Activated CD4-positive, alpha-beta T cell treated with anti-CD3 and anti-CD28 coated beads for 36 hours (primary cell): ENCODE measurements at regions not wholly inside any gene's neighbourhood (a gene's known extent, or its start where the extent isn't known, plus 50 kb on each side); places are given as distances from the start of the nearest gene placed in this dataset.

ENCODE experiments used
- ATAC-seq: fragments of 200-7000 bp; cut with Tn5 transposase; one replicate; pipeline ENCODE4 v1.10.0; 2021; ENCODE audit warnings: mild to moderate bottlenecking, moderate library complexity
- CTCF ChIA-PET: fragments of 350-600 bp; sonication (Branson Sonifier 250); formaldehyde crosslinking; loops from one replicate; lab custom pipeline; 2021; ENCODE audit warnings: antibody characterized with exemption; lab: Charles Lee
- POLR2A ChIA-PET: fragments of 350-600 bp; sonication (Branson Sonifier 250); formaldehyde crosslinking; loops from one replicate; lab custom pipeline; 2021; ENCODE audit warnings: antibody characterized with exemption, inconsistent platforms; lab: Charles Lee
- DNase-seq: peaks from one replicate; pipeline ENCODE4 v3.0.0-alpha.2; 2020
- H3K27ac Mint-ChIP-seq: one replicate; pipeline ENCODE4 v1.8.0; 2021; ENCODE audit warnings: mixed read lengths
- H3K27me3 Mint-ChIP-seq: one replicate; pipeline ENCODE4 v1.8.0; 2021; ENCODE audit warnings: mixed read lengths
- H3K36me3 Mint-ChIP-seq: one replicate; pipeline ENCODE4 v1.8.0; 2021; ENCODE audit warnings: low read depth, mixed read lengths
- H3K4me1 Mint-ChIP-seq: one replicate; pipeline ENCODE4 v1.8.0; 2021; ENCODE audit warnings: mixed read lengths
- H3K4me3 Mint-ChIP-seq: one replicate; pipeline ENCODE4 v1.8.0; 2021; ENCODE audit warnings: mild to moderate bottlenecking, moderate library complexity, mixed read lengths
- H3K9me3 Mint-ChIP-seq: one replicate; pipeline ENCODE4 v1.8.0; 2021; ENCODE audit warnings: low read depth, mixed read lengths
- intact Hi-C, 2 experiments: fragments of 100-400 bp; cut with DNase I in 1 of 2; cut with micrococcal nuclease in 1 of 2; formaldehyde crosslinking; loops; one replicate each; pipeline versions ENCODE4 v1.14.2 to v1.15.1; 2022 to 2024; cut with DNase I, micrococcal nuclease

DNA sequence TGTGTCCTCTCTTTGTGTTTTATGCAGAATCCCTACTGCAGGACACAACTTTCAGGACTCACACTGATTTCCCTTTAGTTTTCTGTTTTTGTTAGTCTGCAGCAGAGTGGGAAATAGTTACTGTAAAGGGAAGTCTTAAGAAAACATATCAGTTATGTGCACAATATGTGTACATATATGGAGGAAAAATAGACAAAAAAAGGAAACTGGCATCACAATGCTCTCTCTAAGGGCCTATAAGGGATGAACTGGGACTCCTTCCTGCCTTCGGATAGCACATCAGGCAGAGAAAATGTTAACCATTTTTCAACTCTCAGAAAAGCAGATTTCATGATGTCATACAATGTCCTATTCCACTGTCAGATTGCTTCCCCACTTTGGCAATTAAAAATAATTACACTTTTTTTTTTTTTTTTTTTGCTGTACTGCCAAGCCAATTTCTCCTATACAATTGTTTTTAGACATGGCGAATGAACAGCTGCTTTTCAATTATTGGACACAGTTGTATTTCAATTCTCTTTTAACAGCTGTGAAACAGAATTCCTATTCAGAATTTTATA is 112.5 kb upstream of the KCNJ16 start:
- Mint-ChIP-seq H3K4me3 (no peak overlapping the region), H3K27me3 (no peaks in the 10 kb centered on the region), H3K4me1 (no peaks in the 10 kb centered on the region), H3K27ac (no peak overlapping the region), H3K36me3 (no peaks in the 10 kb centered on the region), H3K9me3 (no peaks in the 10 kb centered on the region)
- ATAC-seq (no peak), DNase-seq (no peak)
- ChIA-PET POLR2A (no interaction called here), CTCF (no interaction called here)
- intact Hi-C loops: no loop called here

DNA sequence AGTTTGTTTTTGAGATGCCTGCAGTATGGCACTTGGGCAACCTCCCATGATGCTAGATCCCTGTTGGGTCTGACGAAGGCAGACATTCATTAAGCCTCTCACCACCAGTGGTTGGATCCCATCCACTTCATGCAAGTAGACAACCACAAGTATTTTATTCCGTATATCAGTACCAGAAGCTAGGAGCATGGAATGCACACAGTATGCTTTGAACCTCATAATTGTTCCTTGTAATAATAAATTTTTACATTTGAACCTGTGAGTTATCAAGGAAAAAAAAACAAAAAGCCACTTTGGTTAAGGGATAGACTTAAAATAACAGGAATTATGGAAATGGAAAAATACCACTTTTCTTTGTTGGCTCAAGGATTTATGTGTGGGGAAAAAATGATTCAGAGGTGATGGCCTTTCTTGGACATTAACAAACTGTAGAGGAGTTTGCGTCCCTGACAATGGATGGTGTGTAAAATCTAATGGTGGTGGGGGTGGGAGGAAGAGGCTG is 107.1 kb upstream of the KCNJ16 start:
- H3K27me3 Mint-ChIP-seq: no peaks in the 10 kb centered on the region
- intact Hi-C loops: no loop called here
- H3K4me3 Mint-ChIP-seq: no peak overlapping the region
- no peaks in the 10 kb centered on the region for H3K36me3 Mint-ChIP-seq
- no peak overlapping the region for H3K27ac Mint-ChIP-seq
- ChIA-PET CTCF (no interaction called here), POLR2A (no interaction called here)
- no peaks in the 10 kb centered on the region for H3K9me3 Mint-ChIP-seq
- no peak for ATAC-seq
- no peaks in the 10 kb centered on the region for H3K4me1 Mint-ChIP-seq
- DNase-seq: no peak

DNA sequence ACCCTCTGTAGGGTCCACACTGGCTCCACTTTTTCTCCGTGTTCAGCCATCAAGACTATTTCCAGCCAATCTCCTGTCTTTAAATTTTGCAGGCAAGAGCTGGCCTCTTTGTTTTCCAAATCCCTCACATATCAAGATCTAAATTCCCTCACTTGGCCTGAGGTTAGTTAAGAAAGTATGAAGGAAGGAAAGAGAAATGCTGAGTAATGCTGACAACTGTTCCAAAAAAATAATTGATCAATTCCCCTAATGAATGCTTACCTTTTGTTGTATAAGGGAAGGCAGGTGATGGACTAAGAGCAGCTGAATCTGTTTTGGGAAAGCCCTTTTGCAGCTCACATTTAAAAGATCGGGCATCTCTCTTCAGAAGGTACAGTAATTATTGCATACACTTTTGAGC is 105.1 kb upstream of the KCNJ16 start:
- H3K27ac Mint-ChIP-seq: no peak overlapping the region
- no peak overlapping the region for H3K4me3 Mint-ChIP-seq
- DNase-seq (no peak), ATAC-seq (no peak)
- peaks cover 4% of the 10 kb centered on the region for H3K9me3 Mint-ChIP-seq
- ChIA-PET POLR2A (no interaction called here), CTCF (no interaction called here)
- intact Hi-C loops: no loop called here
- no peaks in the 10 kb centered on the region for H3K4me1 Mint-ChIP-seq
- no peaks in the 10 kb centered on the region for H3K36me3 Mint-ChIP-seq
- H3K27me3 Mint-ChIP-seq: no peaks in the 10 kb centered on the region

DNA sequence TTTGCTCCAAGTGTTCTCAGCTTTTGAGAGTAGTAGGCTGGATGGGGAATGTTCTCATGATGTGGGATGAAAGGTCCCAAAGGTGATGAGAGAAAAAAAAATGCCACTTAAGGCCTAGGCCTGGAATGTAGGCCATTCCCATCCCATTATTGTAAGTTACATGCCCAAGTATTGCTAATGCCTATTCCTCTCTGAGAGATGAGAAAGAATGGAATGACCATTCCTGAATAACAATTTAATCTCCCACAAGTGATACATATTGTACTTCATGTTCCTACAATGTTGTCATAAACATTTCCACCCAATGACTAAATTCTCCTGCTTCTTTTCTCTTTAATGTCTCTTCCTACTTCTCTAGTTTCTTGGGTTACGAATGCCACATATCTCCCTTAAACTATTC is 102.8 kb upstream of the KCNJ16 start:
- ATAC-seq: no peak
- H3K4me3 Mint-ChIP-seq: no peak overlapping the region
- peaks cover 4% of the 10 kb centered on the region for H3K9me3 Mint-ChIP-seq
- POLR2A ChIA-PET: no interaction called here
- DNase-seq: no peak
- H3K27ac Mint-ChIP-seq: no peak overlapping the region
- no peaks in the 10 kb centered on the region for H3K4me1 Mint-ChIP-seq
- H3K36me3 Mint-ChIP-seq: no peaks in the 10 kb centered on the region
- intact Hi-C loops: no loop called here
- CTCF ChIA-PET: no interaction called here
- H3K27me3 Mint-ChIP-seq: no peaks in the 10 kb centered on the region

DNA sequence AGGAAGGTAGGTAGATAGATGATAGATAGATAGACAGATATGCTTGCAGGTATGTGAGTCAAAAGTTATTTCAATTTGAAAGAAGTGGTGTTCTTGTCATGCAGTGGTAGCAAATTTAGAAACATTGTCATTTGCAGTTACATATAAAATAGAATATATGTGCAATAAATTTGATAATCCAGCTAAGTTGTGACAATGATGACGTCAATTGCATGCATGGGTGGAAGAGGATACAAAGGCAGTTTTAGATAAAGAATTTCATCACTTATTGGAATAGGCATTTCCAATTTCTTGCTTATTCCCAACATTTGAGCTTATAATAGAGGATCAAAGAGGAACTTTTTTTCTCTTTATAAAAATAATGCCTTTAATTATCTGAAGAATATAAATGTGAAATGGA is 99.2 kb upstream of the KCNJ16 start:
- no peak for ATAC-seq
- Mint-ChIP-seq H3K27me3 (no peaks in the 10 kb centered on the region), H3K27ac (no peak overlapping the region), H3K36me3 (no peaks in the 10 kb centered on the region), H3K4me3 (no peak overlapping the region), H3K4me1 (no peaks in the 10 kb centered on the region), H3K9me3 (peaks cover 4% of the 10 kb centered on the region)
- intact Hi-C loops: no loop called here
- DNase-seq: no peak
- ChIA-PET POLR2A (no interaction called here), CTCF (no interaction called here)

DNA sequence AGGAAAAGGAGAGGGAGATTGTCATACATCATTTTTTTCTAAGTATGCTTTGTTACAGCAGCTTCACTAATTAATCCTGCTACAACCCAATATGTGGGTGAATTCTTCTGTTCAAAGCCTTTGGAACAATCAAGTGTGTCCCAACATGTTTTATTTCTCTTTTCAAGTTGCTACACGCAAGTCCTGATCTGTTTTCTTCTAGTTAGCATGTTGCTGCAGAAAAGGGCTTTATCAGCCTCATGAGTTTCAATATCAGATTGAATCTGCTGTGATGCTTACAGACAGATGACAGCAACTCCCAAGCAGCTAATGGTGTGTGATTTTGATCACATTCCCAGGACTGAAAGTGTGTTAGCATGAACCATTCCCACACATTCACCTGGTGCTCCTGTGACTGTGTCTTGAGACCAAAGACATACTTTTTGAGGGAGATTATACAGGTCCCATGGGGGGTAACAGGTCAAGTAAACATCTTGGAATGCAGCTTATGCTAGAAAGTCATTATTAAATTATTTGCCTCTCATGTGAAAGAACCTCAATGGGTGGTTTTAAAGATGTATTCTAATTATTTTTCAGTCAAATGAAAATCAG is 96.9 kb upstream of the KCNJ16 start:
- Mint-ChIP-seq H3K36me3 (no peaks in the 10 kb centered on the region), H3K9me3 (peaks cover 4% of the 10 kb centered on the region), H3K27me3 (no peaks in the 10 kb centered on the region), H3K4me3 (no peak overlapping the region), H3K4me1 (no peaks in the 10 kb centered on the region), H3K27ac (no peak overlapping the region)
- intact Hi-C loops: no loop called here
- no peak for DNase-seq
- no peak for ATAC-seq
- POLR2A ChIA-PET: no interaction called here
- CTCF ChIA-PET: no interaction called here

DNA sequence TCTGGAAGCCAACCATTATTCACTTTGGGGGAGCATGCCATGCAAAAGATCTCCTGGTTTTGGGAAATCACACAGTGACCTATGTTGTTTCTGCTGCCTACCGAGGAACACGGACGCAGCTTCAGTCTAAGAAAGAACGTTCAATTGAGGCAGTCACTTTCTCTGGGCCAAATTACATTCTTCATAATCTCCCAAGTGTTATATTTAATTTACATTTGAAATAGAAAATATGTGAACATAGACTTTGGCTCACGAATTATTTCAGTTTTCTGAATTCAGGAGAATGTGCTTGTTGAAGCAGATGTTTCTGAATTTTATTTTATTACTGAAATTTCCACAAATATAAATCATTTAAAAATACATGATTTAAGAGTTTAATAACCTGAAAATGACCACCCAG is 93.6 kb upstream of the KCNJ16 start:
- DNase-seq (no peak), ATAC-seq (no peak)
- Mint-ChIP-seq H3K27ac (no peak overlapping the region), H3K4me1 (no peaks in the 10 kb centered on the region), H3K9me3 (no peaks in the 10 kb centered on the region), H3K36me3 (no peaks in the 10 kb centered on the region), H3K4me3 (no peak overlapping the region), H3K27me3 (no peaks in the 10 kb centered on the region)
- POLR2A ChIA-PET: no interaction called here
- CTCF ChIA-PET: no interaction called here
- intact Hi-C loops: no loop called here

DNA sequence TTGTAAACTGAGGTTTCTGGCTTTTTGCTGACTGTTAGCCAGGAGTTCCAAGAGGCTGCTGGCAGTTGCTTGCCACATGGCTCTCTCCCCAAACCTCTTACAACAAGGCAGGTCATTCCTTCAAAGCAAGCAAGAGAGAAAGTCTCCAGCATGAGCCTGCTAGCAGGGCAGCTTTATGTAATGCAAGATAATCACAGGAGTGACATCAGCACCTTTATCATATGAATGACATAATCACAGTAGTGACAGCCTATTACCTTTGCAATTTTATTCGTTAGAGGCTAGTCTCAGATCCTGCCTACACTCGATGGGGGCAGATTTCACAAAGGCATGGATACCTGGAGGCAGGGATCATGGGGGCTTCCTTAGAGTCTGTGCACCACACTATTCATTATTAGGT is 79.5 kb upstream of the KCNJ16 start:
- no peak for ATAC-seq
- Mint-ChIP-seq H3K4me1 (no peaks in the 10 kb centered on the region), H3K36me3 (no peaks in the 10 kb centered on the region)

DNA sequence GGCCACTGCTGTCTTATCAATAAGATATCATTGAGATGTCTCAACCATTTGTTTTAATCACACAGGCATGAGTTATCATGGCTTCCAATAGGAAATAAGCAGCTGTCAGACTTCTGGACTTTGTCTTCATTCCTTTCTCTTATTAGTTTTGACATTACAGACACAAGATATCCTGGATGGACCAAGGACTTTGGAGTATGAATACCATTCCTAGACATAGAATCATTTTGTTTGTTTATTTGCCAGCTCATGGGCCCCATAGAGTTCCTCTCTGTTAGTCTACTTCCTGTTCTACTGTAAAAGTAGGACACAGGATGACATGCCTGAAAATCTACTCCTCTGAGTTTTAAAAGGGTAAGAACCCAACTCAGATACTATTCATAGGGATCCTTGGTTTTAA is 77.7 kb upstream of the KCNJ16 start:
- ChIA-PET CTCF (no interaction called here), POLR2A (no interaction called here)
- no peaks in the 10 kb centered on the region for H3K36me3 Mint-ChIP-seq
- no peaks in the 10 kb centered on the region for H3K9me3 Mint-ChIP-seq
- intact Hi-C loops: no loop called here
- no peaks in the 10 kb centered on the region for H3K4me1 Mint-ChIP-seq
- H3K27ac Mint-ChIP-seq: no peak overlapping the region
- no peak for DNase-seq
- H3K4me3 Mint-ChIP-seq: no peak overlapping the region
- ATAC-seq: no peak
- H3K27me3 Mint-ChIP-seq: peaks cover 3% of the 10 kb centered on the region

More for the DNA sequence above, 79.5 kb upstream of the KCNJ16 start:
- CTCF ChIA-PET: no interaction called here
- Mint-ChIP-seq H3K27ac (no peak overlapping the region), H3K9me3 (no peaks in the 10 kb centered on the region), H3K27me3 (peaks cover 3% of the 10 kb centered on the region), H3K4me3 (no peak overlapping the region)
- no peak for DNase-seq
- intact Hi-C loops: no loop called here
- POLR2A ChIA-PET: no interaction called here

DNA sequence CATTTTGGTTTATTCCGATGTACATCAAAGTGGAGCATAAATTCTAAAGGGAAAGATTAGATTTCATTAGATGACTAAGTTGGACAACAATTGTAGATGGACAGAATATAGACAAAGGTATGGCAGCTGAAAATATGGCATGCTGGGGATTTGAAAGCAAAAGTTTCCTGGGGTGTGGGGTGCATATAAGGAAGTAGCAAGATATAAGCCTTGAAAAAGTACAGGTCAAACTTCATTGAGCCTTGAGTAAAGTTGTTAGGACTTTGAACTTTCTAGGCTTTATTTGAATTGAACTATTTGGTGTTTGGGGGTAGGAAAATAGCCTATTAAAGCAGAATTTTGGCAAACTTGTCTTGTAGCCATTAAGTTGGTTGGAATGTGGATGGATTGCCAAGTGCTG is 75.8 kb upstream of the KCNJ16 start:
- intact Hi-C loops: no loop called here
- no peaks in the 10 kb centered on the region for H3K9me3 Mint-ChIP-seq
- CTCF ChIA-PET: no interaction called here
- H3K4me1 Mint-ChIP-seq: no peaks in the 10 kb centered on the region
- ATAC-seq: no peak
- H3K27ac Mint-ChIP-seq: no peak overlapping the region
- POLR2A ChIA-PET: no interaction called here
- no peak overlapping the region for H3K4me3 Mint-ChIP-seq
- H3K27me3 Mint-ChIP-seq: peaks cover 3% of the 10 kb centered on the region
- no peaks in the 10 kb centered on the region for H3K36me3 Mint-ChIP-seq
- no peak for DNase-seq

DNA sequence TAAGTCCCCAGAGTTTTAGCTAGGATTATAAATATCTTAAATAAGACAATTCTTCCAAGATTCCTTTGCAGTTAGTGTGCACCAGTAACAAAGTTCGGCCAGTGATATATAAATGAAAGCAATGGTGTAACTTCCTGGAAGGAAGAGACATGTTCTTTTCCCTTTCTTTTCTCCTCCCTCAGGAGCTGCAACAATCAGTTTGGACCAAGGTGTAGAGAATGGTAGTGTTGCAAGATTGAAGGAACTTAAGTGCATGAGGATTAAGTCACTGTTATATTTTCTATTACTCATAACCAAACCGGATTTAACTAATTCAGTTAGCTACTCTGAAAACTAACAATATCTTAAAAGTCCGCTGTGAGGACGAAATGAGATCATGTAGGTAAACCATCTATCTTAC is 68.9 kb upstream of the KCNJ16 start:
- ChIA-PET POLR2A (no interaction called here), CTCF (no interaction called here)
- Mint-ChIP-seq H3K27ac (no peak overlapping the region), H3K4me3 (no peak overlapping the region), H3K36me3 (no peaks in the 10 kb centered on the region), H3K9me3 (no peaks in the 10 kb centered on the region), H3K27me3 (no peaks in the 10 kb centered on the region), H3K4me1 (no peaks in the 10 kb centered on the region)
- intact Hi-C loops: loop anchor here in 1 of 2 experiments (10.0 kb wide), 1 partner anchor 181 kb away; no protein-coding TSS in a partner anchor
- DNase-seq (no peak), ATAC-seq (no peak)

DNA sequence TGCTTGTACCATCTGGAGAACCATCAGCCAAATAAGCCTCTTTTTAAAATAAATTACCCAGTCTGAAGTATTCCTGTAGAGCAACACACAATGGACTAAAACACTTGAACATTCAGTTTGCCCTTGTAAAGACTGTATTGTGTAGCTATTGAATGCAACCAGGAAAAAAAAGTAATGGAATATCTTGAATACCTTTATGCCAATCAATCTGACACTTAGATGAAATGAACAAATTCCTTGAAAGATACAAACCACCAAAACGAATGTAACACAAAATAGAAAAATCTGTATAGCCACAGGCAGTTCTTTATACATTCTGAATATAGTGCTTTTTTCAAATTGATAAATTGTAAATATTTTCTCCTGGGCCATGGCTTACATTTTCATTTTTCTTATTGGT is 63.3 kb upstream of the KCNJ16 start:
- H3K4me1 Mint-ChIP-seq: no peaks in the 10 kb centered on the region
- no peak overlapping the region for H3K27ac Mint-ChIP-seq
- no peaks in the 10 kb centered on the region for H3K27me3 Mint-ChIP-seq
- intact Hi-C loops: no loop called here
- ChIA-PET POLR2A (no interaction called here), CTCF (no interaction called here)
- no peak overlapping the region for H3K4me3 Mint-ChIP-seq
- no peaks in the 10 kb centered on the region for H3K36me3 Mint-ChIP-seq
- ATAC-seq: no peak
- DNase-seq: no peak
- H3K9me3 Mint-ChIP-seq: no peaks in the 10 kb centered on the region
